GM23338 (cell line): ENCODE measurements at regions not wholly inside any gene's neighbourhood (a gene's known extent, or its start where the extent isn't known, plus 50 kb on each side); places are given as distances from the start of the nearest gene placed in this dataset.
"Not testable (repeated sequence)": the region's sequence is repeated elsewhere in the genome, so short reads cannot be mapped to it uniquely, and the experiment has no call there.

Source experiments
- ATAC-seq: fragments of 200-7000 bp; cut with Tn5 transposase; 3 replicates; pipeline ENCODE4 v1.9.1; 2020
- DNase-seq: peaks from one replicate; pipeline ENCODE4 v3.0.0-alpha.2; 2015; ENCODE audit warnings: low spot score
- H2AFZ ChIP-seq: fragments of 200-600 bp; sonication (generic); 2 replicates; pipeline ENCODE4 v1.8.0; 2016; ENCODE audit warnings: antibody characterized with exemption, mild to moderate bottlenecking, moderate library complexity
- H3F3A ChIP-seq: fragments of 200-600 bp; sonication (generic); replicated peaks from 2 replicates; pipeline ENCODE4 v1.8.0; 2017; ENCODE audit warnings: antibody characterized with exemption, mixed run types, low read depth
- H3K27ac ChIP-seq: fragments of 200-600 bp; sonication (generic); 2 replicates; pipeline ENCODE4 v1.6.1; 2016; ENCODE audit warnings: low read depth
- H3K27me3 ChIP-seq: fragments of 200-600 bp; sonication (generic); 2 replicates; pipeline ENCODE4 v1.8.0; 2016; ENCODE audit warnings: mild to moderate bottlenecking, mixed run types, moderate library complexity; ENCODE audit not compliant: insufficient read depth
- H3K36me3 ChIP-seq: fragments of 200-600 bp; sonication (generic); 2 replicates; pipeline ENCODE4 v1.8.0; 2016; ENCODE audit warnings: mild to moderate bottlenecking; ENCODE audit not compliant: insufficient read depth
- H3K4me1 ChIP-seq: fragments of 200-600 bp; sonication (generic); 2 replicates; pipeline ENCODE4 v1.8.0; 2016; ENCODE audit warnings: mild to moderate bottlenecking, moderate library complexity; ENCODE audit not compliant: insufficient read depth
- H3K4me2 ChIP-seq: fragments of 200-600 bp; sonication (generic); 2 replicates; pipeline ENCODE4 v1.7.1; 2017; ENCODE audit warnings: mixed run types
- H3K4me3 ChIP-seq: fragments of 200-600 bp; sonication (generic); 2 replicates; pipeline ENCODE4 v1.6.1; 2016; ENCODE audit warnings: mixed run types
- H3K79me2 ChIP-seq: fragments of 200-600 bp; sonication (generic); replicated peaks from 2 replicates; pipeline ENCODE4 v1.8.0; 2017; ENCODE audit warnings: mild to moderate bottlenecking; ENCODE audit not compliant: insufficient read depth
- H3K9me2 ChIP-seq: fragments of 200-600 bp; sonication (generic); 2 replicates; pipeline ENCODE4 v1.8.0; 2017; ENCODE audit not compliant: insufficient read depth
- H4K20me1 ChIP-seq: fragments of 200-600 bp; sonication (generic); replicated peaks from 2 replicates; pipeline ENCODE4 v1.8.0; 2017; ENCODE audit warnings: mild to moderate bottlenecking; ENCODE audit not compliant: insufficient read depth
- H3K27ac Mint-ChIP-seq: 2 replicates; pipeline ENCODE4 v1.8.0; 2020; ENCODE audit warnings: inconsistent platforms, mild to moderate bottlenecking, moderate library complexity, mixed read lengths
- H3K27me3 Mint-ChIP-seq: 3 replicates; pipeline ENCODE4 v1.8.0; 2022; ENCODE audit warnings: low read depth, mild to moderate bottlenecking, moderate library complexity, mixed read lengths, inconsistent platforms; ENCODE audit not compliant: insufficient read depth, poor library complexity
- H3K36me3 Mint-ChIP-seq: 3 replicates; pipeline ENCODE4 v1.8.0; 2021; ENCODE audit warnings: low read depth, mild to moderate bottlenecking, inconsistent platforms, moderate library complexity, mixed read lengths
- H3K4me1 Mint-ChIP-seq: 3 replicates; pipeline ENCODE4 v1.8.0; 2020; ENCODE audit warnings: mild to moderate bottlenecking, inconsistent platforms, mixed read lengths
- H3K4me3 Mint-ChIP-seq: 3 replicates; pipeline ENCODE4 v1.8.0; 2021; ENCODE audit warnings: moderate library complexity, mild to moderate bottlenecking, inconsistent platforms, mixed read lengths
- H3K9me3 Mint-ChIP-seq: 3 replicates; pipeline ENCODE4 v1.8.0; 2020; ENCODE audit warnings: moderate library complexity, mild to moderate bottlenecking, inconsistent platforms, mixed read lengths
- EZH2 ChIP-seq: fragments of 200-600 bp; sonication (generic); IDR thresholded peaks from one replicate; pipeline ENCODE4 v1.8.0; 2017; ENCODE audit warnings: antibody characterized with exemption, mild to moderate bottlenecking, low read depth; ENCODE audit not compliant: unreplicated experiment
- EZH2phosphoT487 ChIP-seq: fragments of 200-600 bp; sonication (generic); IDR thresholded peaks from one replicate; pipeline ENCODE4 v1.8.1; 2018; ENCODE audit warnings: antibody characterized with exemption; ENCODE audit not compliant: unreplicated experiment
- JUNB ChIP-seq: IDR thresholded peaks from one replicate; pipeline ENCODE4 v1.6.1; 2016; ENCODE audit warnings: antibody characterized with exemption; ENCODE audit not compliant: unreplicated experiment
- NANOG ChIP-seq: IDR thresholded peaks from 2 replicates; pipeline ENCODE4 v1.6.1; 2016; ENCODE audit warnings: antibody characterized with exemption, borderline replicate concordance
- POLR2AphosphoS5 ChIP-seq: IDR thresholded peaks from 2 replicates; pipeline ENCODE4 v1.6.1; 2016; ENCODE audit warnings: antibody characterized with exemption, low read depth
- REST ChIP-seq: IDR thresholded peaks from one replicate; pipeline ENCODE4 v1.6.1; 2018; ENCODE audit warnings: antibody characterized with exemption; ENCODE audit not compliant: unreplicated experiment
- ZNF114 ChIP-seq: fragments of 250-450 bp; sonication (Bioruptor Pico); IDR thresholded peaks from 2 replicates; pipeline ENCODE4 v1.5.0; 2020; ENCODE audit warnings: mild to moderate bottlenecking, moderate library complexity
- TF ChIP-seq, protein P1 (sequence below): fragments of 250-450 bp; sonication (Bioruptor Pico); IDR thresholded peaks from 2 replicates; pipeline ENCODE4 v1.5.0; 2020; ENCODE audit warnings: mild to moderate bottlenecking, moderate library complexity
- TF ChIP-seq, protein P2 (sequence below): IDR thresholded peaks from 2 replicates; pipeline ENCODE4 v1.6.1; 2016; ENCODE audit warnings: antibody characterized with exemption
- TF ChIP-seq, protein P3 (sequence below), 2 experiments: fragments of 200-600 bp in 1 of 2; sonication (generic) in 1 of 2; conservative IDR thresholded peaks; 2 replicates each; pipeline versions ENCODE4 v1.5.1 to v1.6.1; 2016 to 2017; ENCODE audit warnings: antibody characterized with exemption in 2 of 2, low read depth in 2 of 2, mild to moderate bottlenecking in 2 of 2, moderate library complexity in 1 of 2

GRCh38 chr6:40656772-40657171 is 69.6 kb upstream of the LRFN2 start:
- H3K27ac Mint-ChIP-seq, H3K4me1 Mint-ChIP-seq, H3K9me3 Mint-ChIP-seq, H3K27me3 Mint-ChIP-seq, H3K4me1 ChIP-seq, H3K27me3 ChIP-seq, H2AFZ ChIP-seq, H3K4me3 ChIP-seq, H3K27ac ChIP-seq, H3F3A ChIP-seq, H3K79me2 ChIP-seq, H3K36me3 Mint-ChIP-seq, H4K20me1 ChIP-seq, DNase-seq, ATAC-seq, H3K4me3 Mint-ChIP-seq, H3K36me3 ChIP-seq, H3K4me2 ChIP-seq: not testable (repeated sequence)
- H3K9me2 ChIP-seq = 0 out of 2 replicates have a peak, but pooled peaks cover 11% of the 10 kb centered on the region

DNA sequence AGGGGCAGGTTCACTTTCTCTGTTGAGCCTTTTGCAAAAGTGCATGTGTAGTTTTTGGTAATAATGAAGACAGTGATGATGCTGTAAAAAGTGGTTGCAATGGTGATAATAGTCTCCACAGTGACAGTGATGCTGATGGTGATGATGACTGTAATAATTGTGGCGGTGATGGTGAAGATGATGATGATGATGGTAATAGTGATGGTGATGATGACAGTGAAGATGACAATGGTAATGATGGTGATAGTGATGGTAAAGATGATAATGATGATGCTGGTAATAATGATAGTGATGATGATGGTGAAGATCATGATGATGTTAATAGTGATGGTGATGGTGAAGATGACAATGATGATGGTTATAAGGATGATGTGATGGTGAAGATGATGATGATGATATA is 67.7 kb upstream of the LRFN2 start:
- H3K4me3 ChIP-seq = no peak overlapping the region
- Mint-ChIP-seq H3K4me3 (no peak overlapping the region), H3K9me3 (no peaks in the 10 kb centered on the region), H3K36me3 (no peaks in the 10 kb centered on the region), H3K4me1 (peaks cover 4% of the 10 kb centered on the region; the same call in 2 of the 3 replicates), H3K27me3 (peaks cover 1% of the 10 kb centered on the region), H3K27ac (no peak overlapping the region)
- H3K27ac ChIP-seq = no peak overlapping the region
- ATAC-seq (no peak), DNase-seq (no peak)
- no peaks in the 10 kb centered on the region for H3F3A ChIP-seq
- H3K36me3 ChIP-seq = no peaks in the 10 kb centered on the region
- no peaks in the 10 kb centered on the region for H3K27me3 ChIP-seq
- H4K20me1 ChIP-seq = no peaks in the 10 kb centered on the region
- no peak overlapping the region for H3K4me2 ChIP-seq
- H3K4me1 ChIP-seq = no peaks in the 10 kb centered on the region
- H2AFZ ChIP-seq = no peak overlapping the region
- H3K79me2 ChIP-seq = no peaks in the 10 kb centered on the region
- H3K9me2 ChIP-seq = 0 out of 2 replicates have a peak, but pooled peaks cover 18% of the 10 kb centered on the region
- TF ChIP-seq REST (no peak), NANOG (no peak), ZNF114 (CRISPR knock-in tag) (no peak), EZH2 (no peak), JUNB (no peak), POLR2AphosphoS5 (no peak), EZH2phosphoT487 (no peak)
- TF ChIP-seq, protein P1, sequence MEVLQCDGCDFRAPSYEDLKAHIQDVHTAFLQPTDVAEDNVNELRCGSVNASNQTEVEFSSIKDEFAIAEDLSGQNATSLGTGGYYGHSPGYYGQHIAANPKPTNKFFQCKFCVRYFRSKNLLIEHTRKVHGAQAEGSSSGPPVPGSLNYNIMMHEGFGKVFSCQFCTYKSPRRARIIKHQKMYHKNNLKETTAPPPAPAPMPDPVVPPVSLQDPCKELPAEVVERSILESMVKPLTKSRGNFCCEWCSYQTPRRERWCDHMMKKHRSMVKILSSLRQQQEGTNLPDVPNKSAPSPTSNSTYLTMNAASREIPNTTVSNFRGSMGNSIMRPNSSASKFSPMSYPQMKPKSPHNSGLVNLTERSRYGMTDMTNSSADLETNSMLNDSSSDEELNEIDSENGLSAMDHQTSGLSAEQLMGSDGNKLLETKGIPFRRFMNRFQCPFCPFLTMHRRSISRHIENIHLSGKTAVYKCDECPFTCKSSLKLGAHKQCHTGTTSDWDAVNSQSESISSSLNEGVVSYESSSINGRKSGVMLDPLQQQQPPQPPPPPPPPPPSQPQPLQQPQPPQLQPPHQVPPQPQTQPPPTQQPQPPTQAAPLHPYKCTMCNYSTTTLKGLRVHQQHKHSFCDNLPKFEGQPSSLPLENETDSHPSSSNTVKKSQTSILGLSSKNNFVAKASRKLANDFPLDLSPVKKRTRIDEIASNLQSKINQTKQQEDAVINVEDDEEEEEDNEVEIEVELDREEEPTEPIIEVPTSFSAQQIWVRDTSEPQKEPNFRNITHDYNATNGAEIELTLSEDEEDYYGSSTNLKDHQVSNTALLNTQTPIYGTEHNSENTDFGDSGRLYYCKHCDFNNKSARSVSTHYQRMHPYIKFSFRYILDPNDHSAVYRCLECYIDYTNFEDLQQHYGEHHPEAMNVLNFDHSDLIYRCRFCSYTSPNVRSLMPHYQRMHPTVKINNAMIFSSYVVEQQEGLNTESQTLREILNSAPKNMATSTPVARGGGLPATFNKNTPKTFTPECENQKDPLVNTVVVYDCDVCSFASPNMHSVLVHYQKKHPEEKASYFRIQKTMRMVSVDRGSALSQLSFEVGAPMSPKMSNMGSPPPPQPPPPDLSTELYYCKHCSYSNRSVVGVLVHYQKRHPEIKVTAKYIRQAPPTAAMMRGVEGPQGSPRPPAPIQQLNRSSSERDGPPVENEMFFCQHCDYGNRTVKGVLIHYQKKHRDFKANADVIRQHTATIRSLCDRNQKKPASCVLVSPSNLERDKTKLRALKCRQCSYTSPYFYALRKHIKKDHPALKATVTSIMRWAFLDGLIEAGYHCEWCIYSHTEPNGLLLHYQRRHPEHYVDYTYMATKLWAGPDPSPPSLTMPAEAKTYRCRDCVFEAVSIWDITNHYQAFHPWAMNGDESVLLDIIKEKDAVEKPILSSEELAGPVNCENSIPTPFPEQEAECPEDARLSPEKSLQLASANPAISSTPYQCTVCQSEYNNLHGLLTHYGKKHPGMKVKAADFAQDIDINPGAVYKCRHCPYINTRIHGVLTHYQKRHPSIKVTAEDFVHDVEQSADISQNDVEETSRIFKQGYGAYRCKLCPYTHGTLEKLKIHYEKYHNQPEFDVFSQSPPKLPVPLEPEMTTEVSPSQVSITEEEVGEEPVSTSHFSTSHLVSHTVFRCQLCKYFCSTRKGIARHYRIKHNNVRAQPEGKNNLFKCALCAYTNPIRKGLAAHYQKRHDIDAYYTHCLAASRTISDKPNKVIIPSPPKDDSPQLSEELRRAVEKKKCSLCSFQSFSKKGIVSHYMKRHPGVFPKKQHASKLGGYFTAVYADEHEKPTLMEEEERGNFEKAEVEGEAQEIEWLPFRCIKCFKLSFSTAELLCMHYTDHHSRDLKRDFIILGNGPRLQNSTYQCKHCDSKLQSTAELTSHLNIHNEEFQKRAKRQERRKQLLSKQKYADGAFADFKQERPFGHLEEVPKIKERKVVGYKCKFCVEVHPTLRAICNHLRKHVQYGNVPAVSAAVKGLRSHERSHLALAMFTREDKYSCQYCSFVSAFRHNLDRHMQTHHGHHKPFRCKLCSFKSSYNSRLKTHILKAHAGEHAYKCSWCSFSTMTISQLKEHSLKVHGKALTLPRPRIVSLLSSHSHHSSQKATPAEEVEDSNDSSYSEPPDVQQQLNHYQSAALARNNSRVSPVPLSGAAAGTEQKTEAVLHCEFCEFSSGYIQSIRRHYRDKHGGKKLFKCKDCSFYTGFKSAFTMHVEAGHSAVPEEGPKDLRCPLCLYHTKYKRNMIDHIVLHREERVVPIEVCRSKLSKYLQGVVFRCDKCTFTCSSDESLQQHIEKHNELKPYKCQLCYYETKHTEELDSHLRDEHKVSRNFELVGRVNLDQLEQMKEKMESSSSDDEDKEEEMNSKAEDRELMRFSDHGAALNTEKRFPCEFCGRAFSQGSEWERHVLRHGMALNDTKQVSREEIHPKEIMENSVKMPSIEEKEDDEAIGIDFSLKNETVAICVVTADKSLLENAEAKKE (CRISPR knock-in tag) = no peak
- TF ChIP-seq, protein P2, sequence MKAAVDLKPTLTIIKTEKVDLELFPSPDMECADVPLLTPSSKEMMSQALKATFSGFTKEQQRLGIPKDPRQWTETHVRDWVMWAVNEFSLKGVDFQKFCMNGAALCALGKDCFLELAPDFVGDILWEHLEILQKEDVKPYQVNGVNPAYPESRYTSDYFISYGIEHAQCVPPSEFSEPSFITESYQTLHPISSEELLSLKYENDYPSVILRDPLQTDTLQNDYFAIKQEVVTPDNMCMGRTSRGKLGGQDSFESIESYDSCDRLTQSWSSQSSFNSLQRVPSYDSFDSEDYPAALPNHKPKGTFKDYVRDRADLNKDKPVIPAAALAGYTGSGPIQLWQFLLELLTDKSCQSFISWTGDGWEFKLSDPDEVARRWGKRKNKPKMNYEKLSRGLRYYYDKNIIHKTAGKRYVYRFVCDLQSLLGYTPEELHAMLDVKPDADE = no peak
- TF ChIP-seq, protein P3, sequence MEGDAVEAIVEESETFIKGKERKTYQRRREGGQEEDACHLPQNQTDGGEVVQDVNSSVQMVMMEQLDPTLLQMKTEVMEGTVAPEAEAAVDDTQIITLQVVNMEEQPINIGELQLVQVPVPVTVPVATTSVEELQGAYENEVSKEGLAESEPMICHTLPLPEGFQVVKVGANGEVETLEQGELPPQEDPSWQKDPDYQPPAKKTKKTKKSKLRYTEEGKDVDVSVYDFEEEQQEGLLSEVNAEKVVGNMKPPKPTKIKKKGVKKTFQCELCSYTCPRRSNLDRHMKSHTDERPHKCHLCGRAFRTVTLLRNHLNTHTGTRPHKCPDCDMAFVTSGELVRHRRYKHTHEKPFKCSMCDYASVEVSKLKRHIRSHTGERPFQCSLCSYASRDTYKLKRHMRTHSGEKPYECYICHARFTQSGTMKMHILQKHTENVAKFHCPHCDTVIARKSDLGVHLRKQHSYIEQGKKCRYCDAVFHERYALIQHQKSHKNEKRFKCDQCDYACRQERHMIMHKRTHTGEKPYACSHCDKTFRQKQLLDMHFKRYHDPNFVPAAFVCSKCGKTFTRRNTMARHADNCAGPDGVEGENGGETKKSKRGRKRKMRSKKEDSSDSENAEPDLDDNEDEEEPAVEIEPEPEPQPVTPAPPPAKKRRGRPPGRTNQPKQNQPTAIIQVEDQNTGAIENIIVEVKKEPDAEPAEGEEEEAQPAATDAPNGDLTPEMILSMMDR (conservative IDR thresholded peaks at IDR 0.05; ENCODE audit: low read depth in 2 of 2) = no peak
